GM19043 (cell line): ENCODE measurements at regions not wholly inside any gene's neighbourhood (a gene's known extent, or its start where the extent isn't known, plus 50 kb on each side); places are given as distances from the start of the nearest gene placed in this dataset.
"Not testable (repeated sequence)": the region's sequence is repeated elsewhere in the genome, so short reads cannot be mapped to it uniquely, and the experiment has no call there.

ENCODE experiments used
- ATAC-seq: cut with Tn5 transposase; IDR thresholded peaks from one replicate; pipeline ENCODE4 v1.9.1; 2021; ENCODE audit warnings: low read depth; ENCODE audit not compliant: unreplicated experiment

DNA sequence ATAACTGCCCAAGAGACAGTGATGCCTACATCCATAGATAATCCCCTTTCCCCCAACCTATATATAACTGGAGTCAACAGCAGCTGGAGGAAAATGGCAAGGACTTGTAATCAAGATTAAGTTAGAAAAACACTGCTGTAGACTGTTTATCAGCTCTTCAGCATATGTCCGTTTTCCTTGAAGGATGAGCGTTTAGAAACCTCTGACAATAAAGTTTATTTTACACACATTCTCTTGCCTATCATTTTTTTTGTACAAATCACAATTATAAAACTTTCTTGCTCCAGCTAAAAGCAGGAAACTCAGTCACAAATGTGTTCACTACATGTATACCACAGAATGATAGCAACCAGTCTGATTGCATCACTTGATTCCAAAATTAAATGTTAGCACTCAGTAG lies 50.8 kb downstream of the PPIAL4G start:
- not testable (repeated sequence) for ATAC-seq

DNA sequence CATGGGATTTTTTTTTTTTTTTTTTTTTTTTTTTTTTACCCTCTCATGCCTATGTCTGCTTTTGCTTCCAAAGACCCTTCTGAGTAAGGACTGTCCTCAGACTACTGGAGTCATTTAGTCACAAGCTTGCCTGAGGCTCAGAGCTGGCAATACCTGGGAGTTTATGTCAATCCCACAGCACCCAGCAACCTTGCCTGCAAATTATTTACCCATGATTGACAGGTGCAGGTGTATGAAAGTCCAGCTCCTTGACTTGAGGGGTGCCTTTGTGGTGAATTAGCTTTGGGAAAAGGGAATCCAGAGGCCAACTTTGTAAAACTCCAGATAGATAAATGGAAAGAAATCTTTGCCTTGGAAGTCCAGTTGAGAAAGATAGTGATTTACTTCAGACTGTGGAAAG lies 53.2 kb downstream of the PPIAL4G start:
- not testable (repeated sequence) for ATAC-seq

DNA sequence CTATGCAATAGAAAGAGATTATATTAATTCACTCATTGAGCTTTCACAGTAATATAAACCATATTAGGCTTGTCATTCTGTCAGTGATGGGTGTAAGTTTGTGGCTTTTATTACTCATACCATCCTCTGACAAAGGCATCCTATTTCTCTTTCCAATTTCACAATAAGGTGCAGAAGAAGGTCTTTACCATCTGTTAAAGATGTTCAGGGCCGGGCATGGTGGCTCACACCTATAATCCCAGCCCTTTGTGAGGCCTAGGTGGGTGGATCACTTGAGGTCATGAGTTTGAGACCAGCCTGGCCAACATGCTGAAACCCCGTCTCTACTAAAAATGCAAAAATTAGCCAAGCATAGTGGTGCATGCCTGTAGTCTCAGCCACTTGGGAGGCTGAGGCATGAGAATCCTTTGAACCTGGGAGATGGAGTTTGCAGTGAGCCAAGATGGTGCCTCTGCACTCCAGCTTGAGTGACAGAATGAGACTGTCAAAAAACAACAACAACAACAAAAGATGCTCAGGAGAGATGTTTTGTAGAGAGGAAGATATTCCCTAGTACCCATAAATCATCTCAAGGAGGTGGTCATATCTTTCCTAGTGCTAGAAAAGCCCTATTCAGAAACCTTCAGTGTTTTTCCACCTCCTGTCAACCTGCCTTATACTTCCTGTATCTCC lies 56.0 kb downstream of the PPIAL4G start:
- not testable (repeated sequence) for ATAC-seq

DNA sequence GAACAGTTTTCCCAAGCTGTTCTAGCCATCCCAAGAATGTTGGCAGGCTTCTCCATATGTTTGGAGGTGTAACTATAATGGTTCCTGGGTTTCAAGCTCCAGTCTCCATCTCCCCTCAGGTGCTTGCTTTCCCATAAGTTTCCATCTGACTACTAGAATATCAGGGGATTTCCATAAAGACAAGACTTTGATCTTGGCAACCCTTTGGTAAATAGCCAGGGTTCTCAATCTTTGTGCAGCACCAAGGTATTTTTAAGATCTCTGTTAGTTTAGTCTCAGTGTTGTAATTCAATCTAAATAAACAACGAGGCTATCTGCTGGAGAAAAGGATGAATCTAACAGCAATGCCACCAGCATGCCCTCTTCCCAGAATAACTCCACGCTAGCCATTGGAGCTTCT lies 56.7 kb downstream of the PPIAL4G start:
- not testable (repeated sequence) for ATAC-seq

DNA sequence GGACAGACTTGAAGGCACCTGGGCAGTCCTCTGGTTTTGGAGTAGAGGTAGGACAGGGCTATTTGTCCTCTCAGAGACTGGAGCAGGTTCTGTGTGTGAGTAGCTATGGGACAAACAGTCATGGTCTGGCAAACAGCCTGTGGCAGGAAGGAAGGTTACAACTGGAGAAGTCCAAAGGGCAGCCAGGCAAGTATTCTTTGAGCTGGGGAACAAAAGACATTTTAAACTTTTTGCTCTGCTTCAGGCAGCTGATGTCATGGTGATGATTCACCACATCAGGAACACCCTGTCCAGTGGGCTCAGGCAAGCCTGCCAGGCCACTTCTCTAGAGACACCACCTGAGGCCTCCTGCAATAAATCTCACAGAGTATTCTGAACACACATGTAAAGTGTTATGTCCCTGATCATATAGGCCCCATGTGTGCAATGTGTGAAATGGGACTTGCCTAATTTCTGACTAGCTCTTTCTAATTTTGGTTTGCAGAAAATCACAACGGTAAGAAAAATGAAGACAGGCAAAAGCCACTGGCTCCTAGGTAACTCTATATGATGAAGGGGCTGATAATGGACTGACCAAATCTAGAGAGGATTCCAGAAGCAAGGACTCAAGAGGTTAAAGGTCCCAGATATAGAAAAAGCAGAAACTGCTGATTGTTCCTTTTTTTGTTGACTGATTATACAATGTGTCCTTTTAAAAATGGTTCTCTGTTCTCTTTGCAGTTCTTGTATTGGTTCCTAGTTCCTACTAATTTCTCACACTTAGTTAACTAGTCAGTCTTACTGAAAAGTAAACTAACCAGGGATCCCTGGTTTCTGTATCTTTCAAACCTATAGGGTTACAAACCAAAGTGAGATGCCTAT lies 58.7 kb downstream of the PPIAL4G start:
- ATAC-seq: not testable (repeated sequence)

DNA sequence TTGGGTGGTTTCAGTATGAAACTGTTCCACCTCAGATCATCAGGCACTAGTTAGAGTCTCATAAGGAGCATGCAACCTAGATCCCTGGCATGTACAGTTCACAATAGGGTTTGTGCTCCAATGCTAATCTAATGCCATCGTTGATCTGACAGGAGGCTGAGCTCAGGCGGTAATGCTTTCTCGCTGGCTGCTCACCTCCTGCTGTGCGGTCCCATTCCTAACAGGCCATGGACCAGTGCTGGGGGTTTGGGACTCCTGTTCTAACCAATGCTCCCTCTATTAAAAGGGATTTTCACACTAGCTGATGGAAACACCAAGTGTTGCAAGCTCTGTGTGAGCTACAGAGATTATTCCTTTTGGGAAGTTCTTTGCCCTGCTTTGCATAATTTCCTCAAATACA lies 60.2 kb downstream of the PPIAL4G start:
- not testable (repeated sequence) for ATAC-seq

DNA sequence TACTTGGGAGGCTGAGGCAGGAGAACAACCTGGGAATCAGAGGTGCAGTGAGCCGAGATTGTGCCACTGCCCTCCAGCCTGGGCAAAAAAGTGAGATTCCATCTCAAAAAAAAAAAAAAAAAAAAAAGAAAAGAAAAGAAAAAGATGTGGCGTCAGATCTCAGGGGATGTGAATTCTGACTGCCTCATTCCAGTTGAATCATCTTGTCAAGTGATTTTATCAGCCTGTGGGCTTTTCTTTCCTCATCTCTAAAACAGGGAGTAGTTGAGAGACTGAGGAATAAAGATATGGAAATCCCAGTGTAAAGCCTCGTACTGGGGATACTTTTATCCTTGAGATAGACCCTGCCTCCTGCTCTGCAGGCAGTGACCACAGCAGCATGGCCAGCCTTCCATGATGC lies 65.9 kb downstream of the PPIAL4G start:
- not testable (repeated sequence) for ATAC-seq

DNA sequence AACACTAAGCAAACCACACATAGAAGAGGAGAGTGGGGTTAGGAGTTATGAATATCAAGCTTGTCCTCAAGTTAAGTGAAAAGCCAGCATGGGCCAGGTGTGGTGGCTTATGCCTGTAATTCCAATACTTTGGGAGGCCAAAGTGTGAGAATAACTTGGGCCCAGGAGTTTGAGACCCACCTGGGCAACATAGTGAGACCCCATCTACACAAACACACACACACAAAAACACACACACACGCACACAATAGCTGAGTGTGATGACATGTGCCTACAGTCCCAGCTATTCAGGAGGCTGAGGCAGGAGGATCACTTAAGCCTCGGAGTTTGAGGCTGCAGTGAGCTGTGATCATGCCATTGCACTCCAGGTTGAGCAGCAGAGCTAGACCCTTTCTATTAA lies 69.7 kb downstream of the PPIAL4G start:
- not testable (repeated sequence) for ATAC-seq

DNA sequence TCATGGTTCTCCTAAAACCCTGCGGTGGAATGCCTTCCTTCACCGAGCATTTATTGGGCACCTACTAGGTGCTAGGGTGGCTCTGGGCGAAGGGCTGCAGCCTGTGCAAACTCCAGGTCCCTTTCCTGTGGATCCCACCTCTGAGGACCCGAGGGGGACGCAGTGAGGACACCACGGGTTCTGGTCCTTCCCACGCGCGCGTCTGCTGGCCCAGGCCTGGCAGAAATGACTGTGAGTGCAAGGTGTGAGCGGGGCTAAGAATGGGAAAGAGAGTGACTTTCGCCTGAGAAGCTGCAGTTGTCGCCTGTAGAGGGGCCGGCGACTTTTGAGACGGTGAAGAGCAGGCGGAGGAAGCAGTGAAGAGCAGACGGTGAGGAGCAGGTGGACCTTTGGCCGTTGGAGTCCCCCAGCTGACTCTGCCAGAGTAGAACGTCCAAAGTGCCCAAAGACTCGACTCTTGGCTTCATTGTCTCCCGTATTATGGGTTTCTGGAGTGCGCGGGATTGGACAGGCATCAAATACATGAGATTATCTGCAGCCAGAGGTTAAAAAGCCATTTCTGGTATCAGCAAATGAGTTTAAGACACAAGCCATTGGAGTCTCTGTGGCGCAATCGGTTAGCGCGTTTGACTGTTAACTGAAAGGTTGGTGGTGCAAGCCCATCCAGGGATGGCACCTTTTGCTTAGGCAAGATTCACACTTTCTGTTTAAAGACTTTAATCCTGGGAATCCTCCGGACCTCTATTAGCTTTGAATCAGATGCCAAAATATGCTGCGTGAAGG lies 78.1 kb downstream of the PPIAL4G start:
- ATAC-seq: not testable (repeated sequence)

DNA sequence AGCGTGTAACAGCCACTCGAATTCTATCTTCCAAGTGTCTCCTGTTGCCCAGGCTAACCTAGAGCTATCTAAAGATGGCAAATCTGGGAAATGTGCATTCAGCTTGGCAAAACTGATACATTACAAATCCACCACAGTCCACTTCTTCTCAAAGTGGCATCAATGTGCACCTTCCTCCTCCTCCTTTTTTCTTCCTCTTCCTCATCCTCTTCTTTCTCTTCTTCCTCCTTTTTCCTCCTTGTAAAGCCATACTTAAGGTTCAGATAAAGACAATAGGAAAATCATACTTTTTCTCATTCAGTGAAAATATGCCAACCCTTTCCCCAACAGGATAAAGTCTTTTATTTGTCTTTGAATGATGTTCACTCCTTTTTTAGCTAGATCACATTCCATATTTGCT lies 79.2 kb downstream of the PPIAL4G start:
- ATAC-seq: not testable (repeated sequence)

DNA sequence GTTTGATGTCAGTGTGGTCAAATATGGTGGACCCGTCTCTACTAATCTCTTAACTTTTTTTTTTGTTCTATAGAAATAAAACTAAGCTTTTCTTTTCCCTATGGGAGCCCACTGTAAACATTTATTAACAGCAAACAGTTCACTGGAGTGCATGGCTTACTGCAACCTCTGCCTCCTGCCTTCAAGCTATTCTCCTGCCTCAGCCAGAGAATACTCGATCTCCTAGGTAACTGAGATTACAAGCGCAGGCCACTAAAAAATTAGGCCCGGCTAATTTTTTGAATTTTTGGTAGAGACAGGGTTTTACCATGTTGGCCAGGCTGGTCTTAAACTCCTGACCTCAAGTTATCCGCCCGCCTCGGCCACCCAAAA lies 80.0 kb downstream of the PPIAL4G start:
- not testable (repeated sequence) for ATAC-seq

DNA sequence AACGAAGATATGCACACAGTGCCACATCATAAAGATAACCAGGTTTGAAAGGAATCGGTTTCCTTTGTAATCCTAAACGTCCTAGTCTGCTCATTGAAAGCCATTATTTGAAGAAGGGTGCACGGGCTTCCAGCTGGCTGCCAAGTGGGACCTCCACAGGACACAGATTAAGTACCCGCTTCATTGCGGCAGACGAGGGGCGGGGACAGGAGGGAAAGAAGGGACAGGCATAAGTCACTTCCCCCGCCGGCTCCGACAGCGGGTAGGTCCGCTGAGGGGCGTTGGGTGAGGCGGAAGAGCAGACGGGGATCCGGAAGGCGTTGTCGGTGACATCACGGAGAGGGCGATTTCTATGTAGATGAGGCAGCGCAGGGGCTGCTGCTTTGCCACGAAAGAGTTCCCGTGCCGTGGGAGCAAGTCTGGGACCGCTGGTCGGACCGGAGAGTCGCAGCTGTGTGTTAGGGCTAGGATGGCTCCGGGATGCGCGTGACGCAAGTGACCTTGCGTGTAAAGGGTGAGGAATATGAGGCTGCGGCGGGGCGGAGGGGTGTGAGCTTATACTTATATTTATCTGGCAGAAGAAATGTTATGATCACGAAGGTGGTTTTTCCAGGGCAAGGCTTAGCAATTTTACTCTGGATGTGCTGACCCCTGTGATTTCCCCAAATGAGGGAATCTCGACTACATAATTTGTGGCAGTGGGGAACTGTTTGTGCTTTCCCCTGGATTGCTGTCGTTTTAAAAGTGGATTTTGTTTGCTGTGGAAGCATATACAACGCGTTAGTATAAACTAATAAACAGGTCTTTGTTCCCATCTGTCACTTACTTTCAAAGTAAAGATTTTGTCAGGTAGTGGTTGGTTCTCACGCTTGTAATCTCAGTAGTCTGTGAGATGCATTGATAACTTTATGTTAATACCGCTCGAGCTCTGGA lies 80.7 kb downstream of the PPIAL4G start:
- peak; percentile 80 for ATAC-seq

DNA sequence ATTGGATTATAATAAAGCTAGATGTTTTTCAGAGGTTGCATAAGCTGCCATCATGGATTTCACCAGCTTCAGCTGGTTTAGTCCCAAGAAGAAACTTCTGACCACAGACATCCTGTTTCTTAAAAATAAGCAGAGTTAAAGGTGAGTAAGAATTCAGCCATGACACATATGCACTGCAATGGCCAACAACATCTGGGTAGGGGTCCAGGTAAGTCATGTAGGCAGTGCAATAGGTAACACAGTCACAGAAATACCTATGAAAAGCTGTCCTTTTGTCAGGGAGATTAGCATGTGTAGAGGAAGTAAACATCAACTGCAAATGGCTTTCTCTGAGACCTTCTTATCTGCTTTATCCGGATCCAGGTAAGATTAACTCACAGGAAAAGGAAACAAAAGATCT lies 85.6 kb downstream of the PPIAL4G start:
- ATAC-seq: not testable (repeated sequence)

DNA sequence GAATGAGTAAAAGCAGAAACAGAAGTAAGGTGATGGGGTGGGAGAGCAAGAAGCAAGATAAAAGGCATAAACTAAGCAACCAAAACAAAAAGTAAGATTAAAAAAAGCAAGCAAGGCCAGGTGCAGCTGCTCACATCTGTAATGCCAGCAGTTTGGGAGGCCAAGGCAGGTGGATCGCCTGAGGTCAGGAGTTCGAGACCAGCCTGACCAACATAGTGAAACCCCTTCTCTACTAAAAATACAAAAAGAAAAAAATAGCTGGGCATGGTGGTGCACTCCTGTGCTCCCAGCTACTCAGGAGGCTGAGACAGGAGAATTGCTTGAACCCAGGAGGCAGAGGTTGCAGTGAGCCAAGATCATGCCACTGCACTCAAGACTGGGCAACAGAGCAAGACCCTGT lies 90.6 kb downstream of the PPIAL4G start:
- ATAC-seq: not testable (repeated sequence)

DNA sequence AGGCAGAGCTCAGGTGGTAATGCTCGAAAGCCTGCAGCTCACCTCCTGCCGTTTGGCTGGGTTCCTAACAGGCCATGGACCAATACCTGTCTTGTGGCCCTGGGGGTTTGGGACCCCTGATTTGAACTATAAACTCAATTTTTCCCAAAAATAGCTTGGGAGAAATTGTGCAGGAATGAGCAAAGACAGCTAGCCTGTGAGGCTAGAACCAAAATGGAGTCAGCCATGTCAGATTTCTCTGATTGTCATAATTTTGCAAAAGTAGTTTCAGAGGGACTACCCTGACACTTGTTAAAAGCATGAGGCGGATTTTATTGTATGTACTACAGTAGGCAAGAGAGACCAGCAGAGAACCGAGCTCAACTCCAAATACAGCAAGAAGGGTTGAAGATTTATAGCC lies 91.8 kb downstream of the PPIAL4G start:
- ATAC-seq: not testable (repeated sequence)

DNA sequence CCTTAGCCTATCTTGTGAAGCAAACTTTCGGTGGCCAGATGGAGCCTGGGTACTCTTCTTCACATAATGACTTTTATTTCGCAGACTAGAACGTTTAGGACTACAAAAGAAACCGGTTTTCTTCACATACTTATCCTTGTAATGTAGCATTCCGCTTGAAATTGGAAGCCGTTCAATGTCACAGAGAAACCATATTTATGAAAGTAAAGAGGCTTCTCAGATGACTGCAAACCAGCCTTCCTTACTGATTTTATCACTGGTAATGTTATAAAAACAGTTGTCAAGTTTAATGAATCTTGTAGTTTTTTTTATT lies 94.1 kb downstream of the PPIAL4G start:
- no peak for ATAC-seq

DNA sequence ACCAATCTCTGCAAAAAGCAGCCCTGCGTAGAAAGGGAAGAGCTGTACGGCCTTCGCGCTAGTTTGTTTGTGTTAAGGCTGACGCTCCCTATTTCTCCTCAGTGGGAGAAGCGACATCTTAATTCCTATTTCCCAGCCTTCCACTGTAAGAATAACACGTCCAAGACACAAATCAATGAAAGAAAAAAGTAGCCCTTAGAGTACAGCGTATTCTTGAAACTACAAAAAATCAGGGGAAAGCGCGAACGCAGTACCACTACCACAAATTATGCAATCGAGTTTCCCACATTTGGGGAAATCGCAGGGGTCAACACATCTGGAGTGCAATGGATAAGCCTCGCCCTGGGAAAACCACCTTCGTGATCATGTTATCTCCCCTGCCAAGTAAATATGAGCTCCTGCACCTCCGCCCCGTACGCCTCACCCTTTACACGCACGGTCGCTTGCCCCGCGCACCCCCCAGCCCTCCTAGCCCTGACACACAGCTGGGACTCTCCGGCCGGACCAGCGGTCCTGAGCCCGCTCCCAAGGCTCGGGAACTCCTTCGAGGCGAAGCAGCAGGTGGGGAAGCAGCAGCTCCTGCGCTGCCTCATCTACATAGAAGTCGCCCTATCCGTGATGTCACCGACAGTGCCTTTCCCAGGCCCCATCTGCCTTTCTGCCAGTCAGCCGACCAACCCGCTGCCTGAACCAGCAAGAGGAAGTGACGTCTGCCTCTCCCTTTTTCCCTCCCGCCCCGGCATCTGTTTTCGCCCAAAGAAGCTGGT lies 94.7 kb downstream of the PPIAL4G start:
- ATAC-seq: peak; percentile 65

DNA sequence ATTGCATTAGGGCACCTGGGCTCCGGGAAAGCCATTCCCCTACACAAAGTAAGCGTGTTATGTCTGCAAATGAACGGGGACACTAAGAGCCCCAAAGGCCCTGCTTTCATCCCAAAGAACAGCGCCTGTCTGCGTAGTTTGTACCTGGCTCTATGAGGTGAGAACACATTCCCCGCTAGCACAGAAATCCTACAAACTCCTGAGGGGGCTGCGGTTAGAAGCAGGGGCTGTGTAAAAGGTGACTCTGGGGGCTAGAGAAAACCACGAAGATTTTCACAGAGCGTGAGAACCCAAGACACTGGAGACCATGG lies 95.2 kb downstream of the PPIAL4G start:
- not testable (repeated sequence) for ATAC-seq

DNA sequence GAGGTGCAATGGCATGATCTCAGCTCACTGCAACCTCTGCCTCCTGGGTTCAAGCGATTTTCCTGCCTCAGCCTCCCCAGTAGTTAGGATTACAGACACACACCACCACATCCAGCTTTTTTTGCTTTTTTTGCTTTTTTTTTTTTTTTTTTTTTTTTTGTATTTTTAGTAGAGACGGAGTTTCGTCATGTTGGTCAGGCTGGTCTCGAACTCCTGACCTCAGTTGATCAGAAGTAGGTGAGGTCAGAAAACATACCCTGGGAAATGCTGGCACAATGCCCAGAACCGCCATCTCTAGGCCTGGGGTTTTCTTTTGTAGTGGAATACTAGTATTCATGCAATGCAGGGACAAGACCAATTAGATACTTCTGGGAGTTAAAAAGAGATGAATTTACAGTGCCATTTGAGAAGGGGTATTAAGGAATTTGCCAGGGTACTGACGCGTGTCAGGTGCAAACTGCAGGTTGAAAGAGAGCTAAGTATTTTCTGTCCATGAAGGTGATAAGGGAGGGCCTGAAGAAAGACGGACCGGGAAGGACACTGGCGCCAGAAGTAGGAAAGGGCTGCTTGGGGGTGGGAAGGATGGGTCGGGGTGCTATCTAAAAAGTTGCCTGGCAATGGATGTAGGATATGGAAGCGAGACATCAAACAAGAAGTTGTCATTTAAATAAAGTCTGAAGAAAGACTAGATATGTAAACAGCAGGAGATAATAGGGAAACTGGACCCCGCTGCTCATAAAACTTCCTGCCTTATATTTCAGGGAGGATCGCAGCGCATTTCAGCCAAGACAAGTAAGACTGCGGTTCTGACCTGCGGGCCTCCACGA lies 95.8 kb downstream of the PPIAL4G start:
- ATAC-seq: not testable (repeated sequence)
